Liver (tissue), 3 donors: ENCODE measurements at regions not wholly inside any gene's neighbourhood (a gene's known extent, or its start where the extent isn't known, plus 50 kb on each side); places are given as distances from the start of the nearest gene placed in this dataset.

Source experiments
- ATF3 ChIP-seq: IDR thresholded peaks from 2 replicates; pipeline ENCODE4 v1.6.1; 2016; ENCODE audit warnings: antibody characterized with exemption
- CTCF ChIP-seq: fragments of 150-350 bp; IDR thresholded peaks from 2 replicates; pipeline ENCODE4 v1.5.1; 2017; ENCODE audit warnings: improper control_type of control experiment, low read depth, low read length; ENCODE audit not compliant: missing input control
- EGR1 ChIP-seq, 2 donors: IDR thresholded peaks; 2 replicates each; pipeline ENCODE4 v1.6.1; 2016 to 2018; ENCODE audit warnings: antibody characterized with exemption in 2 of 2, low read depth in 2 of 2
- FOXA1 ChIP-seq: IDR thresholded peaks from 2 replicates; pipeline ENCODE4 v1.6.1; 2016; ENCODE audit warnings: antibody characterized with exemption
- GABPA ChIP-seq, 2 donors: IDR thresholded peaks in 1 of 2; conservative IDR thresholded peaks in 1 of 2; 2 replicates each; pipeline ENCODE4 v1.6.1; 2016; ENCODE audit warnings: antibody characterized with exemption in 2 of 2, mild to moderate bottlenecking in 1 of 2, moderate library complexity in 1 of 2
- NR2F2 ChIP-seq: IDR thresholded peaks from 2 replicates; pipeline ENCODE4 v1.6.1; 2016; ENCODE audit warnings: antibody characterized with exemption
- SP1 ChIP-seq: IDR thresholded peaks from 2 replicates; pipeline ENCODE4 v1.6.1; 2018; ENCODE audit warnings: antibody characterized with exemption, mild to moderate bottlenecking
- YY1 ChIP-seq: IDR thresholded peaks from 2 replicates; pipeline ENCODE4 v1.6.1; 2016; ENCODE audit warnings: antibody characterized with exemption, mild to moderate bottlenecking
- TF ChIP-seq, protein P1 (sequence below): IDR thresholded peaks from 2 replicates; pipeline ENCODE4 v1.6.1; 2016; ENCODE audit warnings: antibody characterized with exemption
- TF ChIP-seq, protein P2 (sequence below): IDR thresholded peaks from 2 replicates; pipeline ENCODE4 v1.6.1; 2016; ENCODE audit warnings: antibody characterized with exemption
- TF ChIP-seq, protein P3 (sequence below): IDR thresholded peaks from 2 replicates; pipeline ENCODE4 v1.6.1; 2016; ENCODE audit warnings: antibody characterized with exemption, mild to moderate bottlenecking
- donor health status: healthy.
- donor health status: healthy.

GRCh38 chr2:62578803-62579640, 73.0 kb upstream of the TMEM17 start:
- TF ChIP-seq FOXA1 (no peak), CTCF (no peak), NR2F2 (no peak), SP1 (no peak), GABPA (IDR thresholded peaks at IDR 0.05 in 1 of 2, conservative IDR thresholded peaks at IDR 0.05 in 1 of 2) (no peak), ATF3 (no peak), YY1 (peak; percentile 21), EGR1 (IDR thresholded peaks at IDR 0.05; ENCODE audit: low read depth in 2 of 2) (no peak)
- TF ChIP-seq, protein P1, sequence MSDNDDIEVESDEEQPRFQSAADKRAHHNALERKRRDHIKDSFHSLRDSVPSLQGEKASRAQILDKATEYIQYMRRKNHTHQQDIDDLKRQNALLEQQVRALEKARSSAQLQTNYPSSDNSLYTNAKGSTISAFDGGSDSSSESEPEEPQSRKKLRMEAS, result no peak
- TF ChIP-seq, protein P2, sequence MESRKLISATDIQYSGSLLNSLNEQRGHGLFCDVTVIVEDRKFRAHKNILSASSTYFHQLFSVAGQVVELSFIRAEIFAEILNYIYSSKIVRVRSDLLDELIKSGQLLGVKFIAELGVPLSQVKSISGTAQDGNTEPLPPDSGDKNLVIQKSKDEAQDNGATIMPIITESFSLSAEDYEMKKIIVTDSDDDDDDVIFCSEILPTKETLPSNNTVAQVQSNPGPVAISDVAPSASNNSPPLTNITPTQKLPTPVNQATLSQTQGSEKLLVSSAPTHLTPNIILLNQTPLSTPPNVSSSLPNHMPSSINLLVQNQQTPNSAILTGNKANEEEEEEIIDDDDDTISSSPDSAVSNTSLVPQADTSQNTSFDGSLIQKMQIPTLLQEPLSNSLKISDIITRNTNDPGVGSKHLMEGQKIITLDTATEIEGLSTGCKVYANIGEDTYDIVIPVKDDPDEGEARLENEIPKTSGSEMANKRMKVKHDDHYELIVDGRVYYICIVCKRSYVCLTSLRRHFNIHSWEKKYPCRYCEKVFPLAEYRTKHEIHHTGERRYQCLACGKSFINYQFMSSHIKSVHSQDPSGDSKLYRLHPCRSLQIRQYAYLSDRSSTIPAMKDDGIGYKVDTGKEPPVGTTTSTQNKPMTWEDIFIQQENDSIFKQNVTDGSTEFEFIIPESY, result no peak
- TF ChIP-seq, protein P3, sequence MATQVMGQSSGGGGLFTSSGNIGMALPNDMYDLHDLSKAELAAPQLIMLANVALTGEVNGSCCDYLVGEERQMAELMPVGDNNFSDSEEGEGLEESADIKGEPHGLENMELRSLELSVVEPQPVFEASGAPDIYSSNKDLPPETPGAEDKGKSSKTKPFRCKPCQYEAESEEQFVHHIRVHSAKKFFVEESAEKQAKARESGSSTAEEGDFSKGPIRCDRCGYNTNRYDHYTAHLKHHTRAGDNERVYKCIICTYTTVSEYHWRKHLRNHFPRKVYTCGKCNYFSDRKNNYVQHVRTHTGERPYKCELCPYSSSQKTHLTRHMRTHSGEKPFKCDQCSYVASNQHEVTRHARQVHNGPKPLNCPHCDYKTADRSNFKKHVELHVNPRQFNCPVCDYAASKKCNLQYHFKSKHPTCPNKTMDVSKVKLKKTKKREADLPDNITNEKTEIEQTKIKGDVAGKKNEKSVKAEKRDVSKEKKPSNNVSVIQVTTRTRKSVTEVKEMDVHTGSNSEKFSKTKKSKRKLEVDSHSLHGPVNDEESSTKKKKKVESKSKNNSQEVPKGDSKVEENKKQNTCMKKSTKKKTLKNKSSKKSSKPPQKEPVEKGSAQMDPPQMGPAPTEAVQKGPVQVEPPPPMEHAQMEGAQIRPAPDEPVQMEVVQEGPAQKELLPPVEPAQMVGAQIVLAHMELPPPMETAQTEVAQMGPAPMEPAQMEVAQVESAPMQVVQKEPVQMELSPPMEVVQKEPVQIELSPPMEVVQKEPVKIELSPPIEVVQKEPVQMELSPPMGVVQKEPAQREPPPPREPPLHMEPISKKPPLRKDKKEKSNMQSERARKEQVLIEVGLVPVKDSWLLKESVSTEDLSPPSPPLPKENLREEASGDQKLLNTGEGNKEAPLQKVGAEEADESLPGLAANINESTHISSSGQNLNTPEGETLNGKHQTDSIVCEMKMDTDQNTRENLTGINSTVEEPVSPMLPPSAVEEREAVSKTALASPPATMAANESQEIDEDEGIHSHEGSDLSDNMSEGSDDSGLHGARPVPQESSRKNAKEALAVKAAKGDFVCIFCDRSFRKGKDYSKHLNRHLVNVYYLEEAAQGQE, result no peak
